SK-N-MC (cell line): ENCODE measurements at regions not wholly inside any gene's neighbourhood (a gene's known extent, or its start where the extent isn't known, plus 50 kb on each side); places are given as distances from the start of the nearest gene placed in this dataset.

Experiments
- DNase-seq: peaks from one replicate; pipeline ENCODE4 v3.0.0-alpha.2; 2011; ENCODE audit warnings: low read depth, low spot score
- H3K27ac ChIP-seq: fragments of 200-600 bp; sonication (generic); 2 replicates; pipeline ENCODE4 v1.5.1; 2016; ENCODE audit warnings: mixed run types
- H3K36me3 ChIP-seq: fragments of 200-600 bp; sonication (generic); 2 replicates; pipeline ENCODE4 v1.6.1; 2017; ENCODE audit warnings: antibody characterized with exemption, low read length, mixed read lengths; ENCODE audit not compliant: insufficient read depth
- H3K4me3 ChIP-seq: fragments of 200-600 bp; sonication (generic); 2 replicates; pipeline ENCODE4 v1.5.1; 2016
- H3K9ac ChIP-seq: fragments of 200-600 bp; sonication (generic); 2 replicates; pipeline ENCODE4 v1.8.0; 2017; ENCODE audit warnings: mixed run types, mixed read lengths; ENCODE audit not compliant: insufficient read length
- H3K9me3 ChIP-seq: fragments of 200-600 bp; sonication (generic); 2 replicates; pipeline ENCODE4 v1.6.1; 2017; ENCODE audit warnings: low read depth, mild to moderate bottlenecking, antibody characterized with exemption, low read length, moderate library complexity, mixed read lengths
- EZH2 ChIP-seq: fragments of 200-600 bp; sonication (generic); IDR thresholded peaks from one replicate; pipeline ENCODE4 v1.6.1; 2017; ENCODE audit warnings: antibody characterized with exemption
- FOXP2 ChIP-seq: optimal IDR thresholded peaks from 2 replicates; pipeline ENCODE3; 2011; ENCODE audit warnings: mild to moderate bottlenecking, moderate library complexity; ENCODE audit not compliant: insufficient read depth; ENCODE audit errors: extremely low read length, control extremely low read depth
- POLR2AphosphoS5 ChIP-seq: IDR thresholded peaks from 2 replicates; pipeline ENCODE4 v1.6.1; 2012; ENCODE audit warnings: mild to moderate bottlenecking, low read depth, low read length, borderline replicate concordance

DNA sequence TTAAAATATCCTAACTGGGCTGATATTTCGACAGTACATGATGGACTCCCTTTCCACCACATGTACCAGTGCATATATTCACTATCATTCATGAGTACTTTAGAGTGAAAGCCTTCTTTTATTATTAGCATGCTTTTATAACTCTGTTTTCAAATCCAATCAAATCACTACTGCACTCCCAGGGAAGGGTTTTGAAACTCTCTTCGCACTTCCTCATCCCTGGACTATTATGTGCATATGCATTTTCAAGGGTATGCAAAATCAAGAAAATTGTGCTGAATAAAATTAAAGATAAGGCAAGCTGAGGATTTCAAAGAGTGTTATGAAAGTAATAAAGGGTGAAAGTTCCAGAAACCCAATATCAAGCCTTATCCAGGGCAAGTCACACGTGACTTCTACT, 411.4 kb upstream of the PDZRN3 start:
- Histone ChIP-seq H3K36me3 (no peaks in the 10 kb centered on the region), H3K4me3 (no peak overlapping the region), H3K9me3 (no peaks in the 10 kb centered on the region), H3K27ac (no peak overlapping the region), H3K9ac (no peak overlapping the region)
- TF ChIP-seq EZH2: no peak
- no peak for TF ChIP-seq POLR2AphosphoS5
- TF ChIP-seq FOXP2: no peak
- DNase-seq: no peak

DNA sequence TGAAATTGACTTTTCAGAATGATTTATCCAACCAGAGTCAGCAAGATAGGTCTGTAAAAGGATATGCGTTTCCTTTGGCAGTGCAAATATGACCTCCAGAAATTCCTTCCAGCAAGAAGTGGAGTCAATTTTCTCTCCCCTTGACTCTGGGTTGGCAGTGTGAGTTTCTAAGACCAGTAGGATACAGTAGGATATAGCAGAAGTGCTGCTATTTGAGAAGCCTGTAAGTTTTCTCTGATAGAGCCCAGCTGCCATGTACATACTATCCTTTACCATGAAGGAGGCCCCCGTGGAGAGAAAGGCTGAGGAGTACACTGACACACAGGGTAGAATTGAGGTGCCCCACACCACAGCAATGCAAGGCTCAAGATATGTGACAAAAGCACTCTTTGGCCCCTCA, 409.1 kb upstream of the PDZRN3 start:
- no peak overlapping the region for H3K9ac ChIP-seq
- no peaks in the 10 kb centered on the region for H3K9me3 ChIP-seq
- no peak overlapping the region for H3K4me3 ChIP-seq
- TF ChIP-seq FOXP2 (no peak), POLR2AphosphoS5 (no peak), EZH2 (no peak)
- no peak overlapping the region for H3K27ac ChIP-seq
- H3K36me3 ChIP-seq: no peaks in the 10 kb centered on the region
- no peak for DNase-seq

DNA sequence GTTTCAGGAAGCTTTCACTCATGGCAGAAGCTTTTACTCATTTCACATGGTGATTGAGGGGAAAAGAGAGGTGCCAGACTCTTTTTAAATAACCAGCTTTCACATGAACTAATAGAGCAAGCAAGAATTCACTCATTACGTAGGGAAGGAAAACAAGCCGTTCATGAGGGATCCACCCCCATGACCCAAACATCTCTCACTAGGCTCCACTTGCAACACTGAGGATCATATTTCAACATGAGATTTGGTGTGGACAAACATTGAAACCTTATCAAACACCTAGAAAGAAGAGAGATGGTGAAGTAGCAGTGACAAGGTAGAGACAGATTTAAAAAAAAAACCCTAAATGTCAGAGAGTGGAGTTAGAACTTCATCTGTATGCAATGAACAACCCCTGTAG, 408.6 kb upstream of the PDZRN3 start:
- Histone ChIP-seq H3K4me3 (no peak overlapping the region), H3K27ac (no peak overlapping the region), H3K9me3 (no peaks in the 10 kb centered on the region), H3K9ac (no peak overlapping the region), H3K36me3 (no peaks in the 10 kb centered on the region)
- DNase-seq: no peak
- no peak for TF ChIP-seq POLR2AphosphoS5

DNA sequence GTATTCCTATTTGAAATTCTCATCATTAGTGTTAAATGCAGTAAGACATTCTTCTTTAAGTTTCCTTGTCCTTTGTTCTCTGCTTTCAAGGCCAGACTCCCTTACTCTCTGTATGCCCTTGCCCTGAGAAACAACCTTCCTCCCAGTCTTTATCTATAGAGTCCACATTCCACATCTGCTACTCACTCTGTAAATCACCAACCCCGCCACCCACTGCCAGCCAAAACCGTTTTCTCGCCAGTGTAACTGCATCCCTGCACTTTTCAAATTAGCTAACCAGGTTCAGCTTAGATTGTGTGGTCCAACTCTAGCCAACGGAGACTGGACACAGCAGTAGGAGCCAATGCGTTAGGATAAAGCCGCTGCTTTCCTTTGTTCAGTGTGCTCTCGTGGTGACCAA, 402.4 kb upstream of the PDZRN3 start:
- H3K9me3 ChIP-seq: no peaks in the 10 kb centered on the region

DNA sequence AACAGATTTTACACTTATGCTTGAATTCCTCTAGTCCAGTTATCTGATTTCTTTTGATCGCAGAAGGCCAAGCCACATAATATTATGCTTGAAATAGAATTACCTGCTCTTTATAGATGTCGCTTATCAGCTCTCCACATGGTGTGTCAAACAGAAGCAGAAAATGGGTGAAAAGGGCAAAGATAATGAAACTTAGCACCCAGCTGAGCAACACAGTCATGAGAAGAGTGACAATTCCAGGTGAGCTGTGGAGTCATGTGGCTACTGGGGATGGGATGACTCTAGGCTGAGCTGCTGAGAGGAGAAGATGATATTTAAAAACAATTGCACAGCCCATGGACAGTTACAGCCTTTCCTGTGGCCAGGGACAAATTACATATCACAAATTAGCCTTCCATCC, 398.7 kb upstream of the PDZRN3 start:
- Histone ChIP-seq H3K9ac (no peak overlapping the region), H3K36me3 (no peaks in the 10 kb centered on the region), H3K4me3 (no peak overlapping the region), H3K27ac (no peak overlapping the region), H3K9me3 (no peaks in the 10 kb centered on the region)
- TF ChIP-seq POLR2AphosphoS5: no peak
- no peak for DNase-seq

More for the DNA sequence above, 402.4 kb upstream of the PDZRN3 start:
- Histone ChIP-seq H3K36me3 (no peaks in the 10 kb centered on the region), H3K4me3 (no peak overlapping the region), H3K9ac (no peak overlapping the region), H3K27ac (no peak overlapping the region)
- no peak for DNase-seq
- TF ChIP-seq EZH2 (no peak), FOXP2 (no peak), POLR2AphosphoS5 (no peak)

DNA sequence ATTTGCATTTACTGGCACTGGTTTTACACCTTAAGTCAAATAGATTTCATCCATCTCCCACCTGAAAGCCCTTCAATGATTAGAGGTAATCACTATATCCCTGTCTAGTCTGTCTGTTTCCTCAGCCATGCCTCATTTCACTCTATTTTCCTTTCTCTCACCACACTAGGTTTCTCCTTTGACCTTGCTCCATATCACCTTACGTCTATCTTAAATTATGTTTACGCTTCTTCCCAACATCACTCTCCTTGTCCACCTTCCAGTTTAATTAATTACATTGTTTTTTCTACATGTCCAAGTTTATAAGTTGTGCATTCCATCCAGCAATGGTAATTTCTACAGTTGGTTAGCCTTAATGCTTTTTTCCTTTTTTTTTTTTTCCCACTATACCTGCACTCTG, 396.7 kb upstream of the PDZRN3 start:
- no peak overlapping the region for H3K9ac ChIP-seq
- TF ChIP-seq POLR2AphosphoS5 (no peak), EZH2 (no peak), FOXP2 (no peak)
- H3K36me3 ChIP-seq: no peaks in the 10 kb centered on the region
- no peak overlapping the region for H3K27ac ChIP-seq
- H3K9me3 ChIP-seq: no peaks in the 10 kb centered on the region
- no peak for DNase-seq
- H3K4me3 ChIP-seq: no peak overlapping the region

DNA sequence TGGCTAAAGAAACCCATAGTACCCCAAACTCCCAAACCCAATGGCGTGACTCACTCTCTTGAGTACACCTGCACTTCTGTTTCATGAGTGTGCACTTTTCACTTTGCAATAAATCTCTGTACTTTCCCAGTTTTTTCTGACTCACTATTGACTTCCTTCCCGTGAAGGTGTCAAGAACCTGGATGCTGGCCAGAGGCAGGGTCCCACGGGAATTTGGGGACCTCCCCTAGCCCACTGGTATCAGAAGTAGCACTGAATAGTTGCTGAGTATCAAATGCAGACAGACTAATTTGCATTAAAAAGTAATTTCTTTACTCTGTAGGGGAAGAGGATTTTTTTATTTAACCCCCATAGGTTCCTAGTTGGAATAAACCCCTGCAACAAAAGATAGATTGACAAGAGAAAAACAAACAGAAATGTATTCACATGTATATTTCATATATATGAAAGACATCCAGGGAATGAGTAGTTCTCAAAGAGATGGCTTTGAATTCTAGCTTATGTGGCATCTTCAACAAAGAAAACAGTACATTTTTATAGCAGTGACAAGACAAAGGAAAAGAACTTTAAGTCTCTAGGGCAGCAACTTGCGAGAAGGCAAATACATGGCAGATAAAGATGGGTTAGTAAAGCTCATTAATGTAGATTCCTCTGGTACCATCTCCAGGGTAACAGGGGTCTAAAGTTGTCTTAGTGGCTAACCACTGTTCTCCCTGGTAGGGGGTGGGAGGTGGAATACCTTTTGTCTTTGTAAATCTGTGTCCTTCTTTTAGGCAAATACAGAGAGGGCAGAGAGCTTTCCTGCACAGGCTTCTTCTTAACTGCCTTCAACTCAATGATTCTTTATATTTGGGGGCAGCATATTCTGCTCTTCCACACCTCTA, 385.5 kb upstream of the PDZRN3 start:
- Histone ChIP-seq H3K4me3 (no peak overlapping the region), H3K36me3 (no peaks in the 10 kb centered on the region), H3K9ac (no peak overlapping the region), H3K9me3 (no peaks in the 10 kb centered on the region), H3K27ac (no peak overlapping the region)
- DNase-seq: no peak
- TF ChIP-seq FOXP2 (no peak), EZH2 (no peak), POLR2AphosphoS5 (no peak)

DNA sequence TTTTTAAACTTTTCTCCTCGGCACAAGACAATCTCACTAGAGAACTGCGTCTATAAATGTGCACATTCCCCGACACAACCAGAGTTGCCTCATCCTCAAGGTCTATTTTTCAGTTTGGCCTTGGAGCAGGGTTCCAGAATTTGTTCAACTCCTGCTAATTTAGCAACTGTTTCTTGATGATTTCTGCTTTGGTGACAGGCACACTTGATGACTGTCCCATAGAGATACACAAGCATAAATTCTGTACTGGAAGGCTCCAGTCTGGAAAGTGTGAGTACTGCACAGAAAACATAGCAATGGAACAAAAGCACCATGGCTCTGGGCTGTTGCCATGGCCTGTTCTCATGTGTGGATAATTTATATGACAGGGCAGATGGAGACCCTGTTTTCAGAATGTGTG, 379.6 kb upstream of the PDZRN3 start:
- no peaks in the 10 kb centered on the region for H3K9me3 ChIP-seq

DNA sequence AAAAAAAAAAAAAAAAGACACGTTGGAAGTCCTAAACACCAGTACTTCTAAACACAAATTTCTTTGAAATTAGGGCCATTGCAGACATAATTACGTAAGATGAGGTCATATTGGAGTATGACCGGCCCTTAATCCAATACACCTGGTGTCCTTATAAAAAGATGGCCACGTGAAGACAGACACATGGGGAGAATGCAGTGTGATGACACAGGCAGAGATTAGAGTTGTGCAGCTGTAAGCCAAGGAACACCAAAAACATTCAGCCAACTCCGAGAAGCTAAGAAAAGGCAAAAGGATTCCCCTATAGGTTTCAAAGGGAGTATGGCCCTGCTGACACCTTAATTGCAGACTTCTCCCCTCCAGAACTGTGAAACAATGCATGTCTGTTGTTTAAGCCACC, 379.0 kb upstream of the PDZRN3 start:
- Histone ChIP-seq H3K36me3 (no peaks in the 10 kb centered on the region), H3K27ac (no peak overlapping the region), H3K9me3 (no peaks in the 10 kb centered on the region), H3K4me3 (no peak overlapping the region), H3K9ac (no peak overlapping the region)
- DNase-seq: no peak
- no peak for TF ChIP-seq POLR2AphosphoS5
- TF ChIP-seq EZH2: no peak
- TF ChIP-seq FOXP2: no peak

More for the DNA sequence above, 379.6 kb upstream of the PDZRN3 start:
- no peak for TF ChIP-seq POLR2AphosphoS5
- TF ChIP-seq EZH2: no peak
- TF ChIP-seq FOXP2: no peak
- DNase-seq: no peak
- Histone ChIP-seq H3K9ac (no peak overlapping the region), H3K4me3 (no peak overlapping the region), H3K27ac (no peak overlapping the region), H3K36me3 (no peaks in the 10 kb centered on the region)
